ENCODE measurements at regions not wholly inside any gene's neighbourhood (a gene's known extent, or its start where the extent isn't known, plus 50 kb on each side); places are given as distances from the start of the nearest gene placed in this dataset.

DNA sequence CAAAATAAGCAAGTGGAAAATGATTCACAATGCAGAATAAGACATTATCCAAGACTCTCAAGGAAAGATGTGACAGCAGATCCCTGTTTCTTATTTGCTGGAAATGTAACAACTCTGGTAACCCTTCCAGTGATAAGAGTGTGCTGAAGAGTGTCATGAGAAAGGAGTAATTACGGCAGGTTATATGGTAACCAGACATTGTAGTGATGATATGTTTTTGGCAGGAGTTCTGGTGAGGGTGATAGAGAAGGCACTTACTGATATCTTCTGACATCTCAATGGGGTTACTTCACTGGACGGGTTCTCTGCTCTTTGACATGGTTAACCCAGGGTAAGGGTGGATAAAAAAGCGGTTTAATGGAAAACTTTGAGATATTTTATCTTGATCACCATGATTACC is 1270.9 kb downstream of the CDH11 start:
- no peak overlapping the region for H3K27ac ChIP-seq
- no peak overlapping the region for H3K4me3 ChIP-seq
- TF ChIP-seq CTCF (IDR thresholded peaks at IDR 0.05; ENCODE audit: low read depth, low read length) = no peak
- H3K27me3 ChIP-seq = no peaks in the 10 kb centered on the region
- H3K4me1 ChIP-seq (ENCODE audit: low read depth) = peaks cover 5% of the 10 kb centered on the region
- H3K36me3 ChIP-seq = no peaks in the 10 kb centered on the region
- DNase-seq (ENCODE audit: low read depth in 1 of 2, low spot score in 1 of 2) = no peak
- H3K9me3 ChIP-seq (ENCODE audit: low read depth) = no peaks in the 10 kb centered on the region

DNA sequence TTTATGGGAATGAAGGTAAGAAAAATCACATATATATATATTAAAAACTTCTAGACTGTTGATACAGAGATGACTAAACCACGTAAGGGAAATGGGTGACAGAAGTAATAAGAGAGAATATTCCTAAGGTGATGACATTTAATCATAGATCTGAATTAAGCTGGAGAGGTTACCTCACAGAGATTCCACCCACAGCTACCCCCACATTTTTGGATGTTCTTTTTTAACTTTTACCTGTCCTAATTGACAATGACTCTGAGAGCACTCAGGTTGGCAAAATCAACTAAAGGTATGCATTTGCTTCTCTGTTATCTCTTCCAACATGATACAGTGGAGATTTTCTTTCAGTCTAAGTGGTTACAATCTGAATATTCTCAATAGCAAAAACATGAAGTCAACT is 1280.6 kb downstream of the CDH11 start:
- no peak overlapping the region for H3K4me3 ChIP-seq
- no peaks in the 10 kb centered on the region for H3K4me1 ChIP-seq (ENCODE audit: low read depth)
- no peaks in the 10 kb centered on the region for H3K9me3 ChIP-seq (ENCODE audit: low read depth)
- TF ChIP-seq CTCF (IDR thresholded peaks at IDR 0.05; ENCODE audit: low read depth, low read length) = no peak
- H3K27me3 ChIP-seq = no peaks in the 10 kb centered on the region
- no peak for DNase-seq (ENCODE audit: low read depth in 1 of 2, low spot score in 1 of 2)
- no peak overlapping the region for H3K27ac ChIP-seq
- H3K36me3 ChIP-seq = no peaks in the 10 kb centered on the region

DNA sequence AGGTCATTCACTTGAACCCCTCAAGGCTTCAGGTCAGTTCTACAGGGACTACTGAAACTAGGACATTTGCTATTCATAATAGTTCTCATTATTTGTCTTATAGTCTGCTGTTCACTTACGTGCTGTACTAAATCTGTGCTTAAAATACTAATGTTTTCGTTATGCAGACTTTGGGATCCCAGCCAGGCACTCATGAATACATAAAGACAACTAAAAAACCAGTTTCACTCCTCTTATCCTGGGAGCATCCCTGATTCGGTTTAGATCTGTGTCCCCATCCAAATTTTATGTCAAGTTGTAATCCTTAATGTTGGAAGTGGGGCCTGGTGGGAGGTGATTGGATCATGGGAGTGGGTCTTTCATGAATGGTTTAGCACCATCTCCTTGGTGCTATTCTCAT is 1291.8 kb downstream of the CDH11 start:
- no peaks in the 10 kb centered on the region for H3K4me1 ChIP-seq (ENCODE audit: low read depth)
- H3K9me3 ChIP-seq (ENCODE audit: low read depth) = no peaks in the 10 kb centered on the region
- no peak for DNase-seq (ENCODE audit: low read depth in 1 of 2, low spot score in 1 of 2)
- no peak overlapping the region for H3K27ac ChIP-seq
- H3K4me3 ChIP-seq = no peak overlapping the region
- TF ChIP-seq CTCF (IDR thresholded peaks at IDR 0.05; ENCODE audit: low read depth, low read length) = no peak
- no peaks in the 10 kb centered on the region for H3K27me3 ChIP-seq
- H3K36me3 ChIP-seq = no peaks in the 10 kb centered on the region

- TF ChIP-seq CTCF (IDR thresholded peaks at IDR 0.05; ENCODE audit: low read depth, low read length) = no peak
- Histone ChIP-seq H3K27me3 (no peaks in the 10 kb centered on the region), H3K4me3 (no peak overlapping the region), H3K9me3 (ENCODE audit: low read depth) (no peaks in the 10 kb centered on the region), H3K36me3 (no peaks in the 10 kb centered on the region), H3K4me1 (ENCODE audit: low read depth) (no peaks in the 10 kb centered on the region), H3K27ac (no peak overlapping the region)
- DNase-seq (ENCODE audit: low read depth in 1 of 2, low spot score in 1 of 2) = no peak
Observed at GRCh38 chr16:63822818-63823217, 1299.0 kb downstream of the CDH11 start.

GRCh38 chr16:63816276-63816675 is 1305.6 kb downstream of the CDH11 start:
- no peak for DNase-seq (ENCODE audit: low read depth in 1 of 2, low spot score in 1 of 2)
- TF ChIP-seq CTCF (IDR thresholded peaks at IDR 0.05; ENCODE audit: low read depth, low read length) = no peak
- no peaks in the 10 kb centered on the region for H3K36me3 ChIP-seq
- no peak overlapping the region for H3K4me3 ChIP-seq
- no peaks in the 10 kb centered on the region for H3K27me3 ChIP-seq
- H3K4me1 ChIP-seq (ENCODE audit: low read depth) = no peaks in the 10 kb centered on the region
- no peak overlapping the region for H3K27ac ChIP-seq
- H3K9me3 ChIP-seq (ENCODE audit: low read depth) = no peaks in the 10 kb centered on the region

DNA sequence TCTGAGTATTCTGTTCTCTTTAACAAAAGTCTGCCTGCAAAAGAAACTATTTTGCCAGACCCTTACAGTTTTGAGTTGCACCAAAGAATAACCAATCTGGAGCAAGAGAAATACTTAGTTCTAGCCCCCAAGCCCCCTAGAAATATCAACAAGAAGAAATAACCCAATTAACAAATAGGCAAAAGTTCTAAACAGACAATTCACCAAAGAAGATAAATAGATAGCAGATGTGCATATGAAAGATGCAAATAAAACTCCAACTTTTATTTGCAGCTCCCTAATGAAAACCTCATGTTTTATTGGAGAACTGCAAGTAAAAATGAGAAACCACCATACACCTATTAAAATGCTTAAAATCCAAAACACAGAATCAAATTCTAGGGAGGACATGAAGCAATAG is 1308.0 kb downstream of the CDH11 start:
- H3K27ac ChIP-seq = no peak overlapping the region
- H3K36me3 ChIP-seq = no peaks in the 10 kb centered on the region
- H3K4me3 ChIP-seq = no peak overlapping the region
- H3K9me3 ChIP-seq (ENCODE audit: low read depth) = no peaks in the 10 kb centered on the region
- no peak for DNase-seq (ENCODE audit: low read depth in 1 of 2, low spot score in 1 of 2)
- no peaks in the 10 kb centered on the region for H3K4me1 ChIP-seq (ENCODE audit: low read depth)
- H3K27me3 ChIP-seq = no peaks in the 10 kb centered on the region
- no peak for TF ChIP-seq CTCF (IDR thresholded peaks at IDR 0.05; ENCODE audit: low read depth, low read length)

All from cardiac muscle cell (in vitro differentiated cells and primary cell).